Motor neuron (in vitro differentiated cells): ENCODE measurements at regions not wholly inside any gene's neighbourhood (a gene's known extent, or its start where the extent isn't known, plus 50 kb on each side); places are given as distances from the start of the nearest gene placed in this dataset.

ENCODE experiments used
- ATAC-seq, 8 experiments: fragments of 200-7000 bp; cut with Tn5 transposase; replicated peaks in 6 of 8; 2 replicates each; pipeline ENCODE4 v1.8.0; 2021; ENCODE audit warnings: mild to moderate bottlenecking in 8 of 8, moderate library complexity in 8 of 8
- H3K27ac ChIP-seq, 2 donors: fragments of 250-450 bp; sonication (Bioruptor Pico); 2 replicates each; pipeline ENCODE4 v1.9.0; 2021; ENCODE audit warnings: antibody characterized with exemption in 2 of 2, mild to moderate bottlenecking in 2 of 2, moderate library complexity in 1 of 2
- H3K4me1 ChIP-seq, 2 donors: fragments of 250-450 bp; sonication (Bioruptor Pico); replicated peaks in 1 of 2; 2 replicates each; pipeline ENCODE4 v1.6.1; 2021; ENCODE audit warnings: antibody characterized with exemption in 2 of 2, mild to moderate bottlenecking in 2 of 2, moderate library complexity in 1 of 2
- H3K4me3 ChIP-seq, 5 donors: fragments of 250-450 bp; sonication (Bioruptor Pico); 2 replicates each; pipeline ENCODE4 v1.9.0; 2021; ENCODE audit warnings: antibody characterized with exemption in 5 of 5, mild to moderate bottlenecking in 5 of 5, moderate library complexity in 4 of 5
- WGBS, 10 experiments: fragments of 450-650 bp; shearing (Covaris generic); methylation state at CpG; one replicate each; pipeline ENCODE4 v1.0.0; 2022; 5-methylcytosine and 5-hydroxymethylcytosine counted together
- in situ Hi-C, 9 experiments: fragments of 400-800 bp; cut with MboI; loops; one replicate each; pipeline ENCODE4 v1.15.0; 2021; ENCODE audit warnings: low sequenced_read_pairs in 9 of 9, low pct_unique_long_range_greater_than_20kb in 2 of 9; ENCODE audit not compliant: unreplicated experiment in 9 of 9

- Histone ChIP-seq H3K27ac (no peak overlapping the region), H3K4me1 (peaks cover 15 to 34% of the 10 kb centered on the region in 2 donors), H3K4me3 (no peak overlapping the region)
- WGBS, 10 experiments: 12 to 60% (median 35%) methylated on average over 2 to 14 of the region's 15 CpGs; no CpG with 5 or more reads in 1 of the 10 experiments
- ATAC-seq: peak in 7 of 8 experiments; percentile 28 to 83 (median 69)
- in situ Hi-C loops: no loop called here
These were observed 273.4 kb upstream of the TNRC6C start for GRCh38 chr17:77684803-77685798.

GRCh38 chr17:77685881-77686486 lies 272.5 kb upstream of the TNRC6C start:
- 12 to 100% (median 78%) methylated on average over 1 to 3 of the region's 3 CpGs for WGBS, 10 experiments

GRCh38 chr17:77686903-77687302 lies 271.6 kb upstream of the TNRC6C start:
- no peak for ATAC-seq
- H3K27ac ChIP-seq: no peak overlapping the region
- H3K4me3 ChIP-seq: no peak overlapping the region
- in situ Hi-C loops: no loop called here
- 68 to 100% (median 76%) methylated on average over 2 to 8 of the region's 8 CpGs; no CpG with 5 or more reads in 1 of the 10 experiments for WGBS, 10 experiments
- H3K4me1 ChIP-seq: peaks cover 28 to 47% of the 10 kb centered on the region in 2 donors

More at GRCh38 chr17:77685881-77686486, 272.5 kb upstream of the TNRC6C start:
- no peak overlapping the region for H3K4me3 ChIP-seq
- in situ Hi-C loops: no loop called here
- H3K4me1 ChIP-seq: peaks cover 24 to 41% of the 10 kb centered on the region in 2 donors
- H3K27ac ChIP-seq: no peak overlapping the region
- no peak for ATAC-seq

GRCh38 chr17:77687417-77687816 lies 271.1 kb upstream of the TNRC6C start:
- WGBS, 10 experiments: 47 to 100% (median 87%) methylated on average over 1 to 5 of the region's 6 CpGs; no CpG with 5 or more reads in 4 of the 10 experiments
- no peak for ATAC-seq
- H3K27ac ChIP-seq: no peak overlapping the region
- H3K4me3 ChIP-seq: no peak overlapping the region
- in situ Hi-C loops: no loop called here
- H3K4me1 ChIP-seq: peaks cover 28 to 47% of the 10 kb centered on the region in 2 donors

GRCh38 chr17:77687921-77688320 lies 270.6 kb upstream of the TNRC6C start:
- WGBS, 10 experiments: 72 to 96% (median 86%) methylated on average over 5 to 11 of the region's 16 CpGs; no CpG with 5 or more reads in 3 of the 10 experiments
- Histone ChIP-seq H3K27ac (no peak overlapping the region), H3K4me3 (no peak overlapping the region), H3K4me1 (peaks cover 28 to 47% of the 10 kb centered on the region in 2 donors)
- in situ Hi-C loops: no loop called here
- no peak for ATAC-seq

GRCh38 chr17:77688369-77688768 lies 270.1 kb upstream of the TNRC6C start:
- WGBS, 10 experiments: 20 to 50% methylated on average over 1 of the region's 4 CpGs; no CpG with 5 or more reads in 8 of the 10 experiments
- in situ Hi-C loops: no loop called here
- Histone ChIP-seq H3K27ac (no peak overlapping the region), H3K4me3 (no peak overlapping the region), H3K4me1 (peaks cover 28 to 47% of the 10 kb centered on the region in 2 donors)
- peak in 3 of 8 experiments; percentile 6 to 41 (median 34) for ATAC-seq

- WGBS, 10 experiments: 5 to 59% (median 23%) methylated on average over 6 to 17 of the region's 24 CpGs; no CpG with 5 or more reads in 2 of the 10 experiments
- H3K27ac ChIP-seq: peak overlapping the region; percentile 36 to 50
- peak; percentile 61 to 82 (median 76) for ATAC-seq
- in situ Hi-C loops: no loop called here
- H3K4me1 ChIP-seq: peaks cover 23 to 40% of the 10 kb centered on the region in 2 donors
- no peak overlapping the region for H3K4me3 ChIP-seq
These were observed 268.0 kb upstream of the TNRC6C start for GRCh38 chr17:77690271-77691161.

GRCh38 chr17:77691216-77692085 lies 267.1 kb upstream of the TNRC6C start:
- WGBS, 10 experiments: 48 to 100% (median 80%) methylated on average over 1 to 5 of the region's 21 CpGs; no CpG with 5 or more reads in 5 of the 10 experiments
- in situ Hi-C loops: no loop called here

GRCh38 chr17:77692571-77693161 lies 265.8 kb upstream of the TNRC6C start:
- Histone ChIP-seq H3K27ac (no peak overlapping the region), H3K4me3 (no peak overlapping the region), H3K4me1 (peaks cover 41 to 54% of the 10 kb centered on the region in 2 donors)
- 61 to 100% (median 72%) methylated on average over 1 to 7 of the region's 12 CpGs; no CpG with 5 or more reads in 2 of the 10 experiments for WGBS, 10 experiments
- in situ Hi-C loops: no loop called here
- peak in 3 of 8 experiments; percentile 2 to 54 (median 27) for ATAC-seq

More at GRCh38 chr17:77691216-77692085, 267.1 kb upstream of the TNRC6C start:
- H3K4me1 ChIP-seq: peaks cover 29 to 43% of the 10 kb centered on the region in 2 donors
- H3K27ac ChIP-seq: peak overlapping the region in 1 of 2 donors; percentile 36
- H3K4me3 ChIP-seq: no peak overlapping the region
- ATAC-seq: no peak

- Histone ChIP-seq H3K4me3 (no peak overlapping the region), H3K27ac (no peak overlapping the region), H3K4me1 (peaks cover 47 to 55% of the 10 kb centered on the region in 2 donors)
- in situ Hi-C loops: no loop called here
- ATAC-seq: no peak
- WGBS, 10 experiments: 63 to 100% (median 90%) methylated on average over 1 to 4 of the region's 9 CpGs; no CpG with 5 or more reads in 3 of the 10 experiments
These were observed 265.2 kb upstream of the TNRC6C start for GRCh38 chr17:77693301-77693700.

GRCh38 chr17:77693776-77694175 lies 264.7 kb upstream of the TNRC6C start:
- in situ Hi-C loops: no loop called here
- ATAC-seq: no peak
- H3K4me1 ChIP-seq: peaks cover 49 to 55% of the 10 kb centered on the region in 2 donors
- WGBS, 10 experiments: 50 to 92% (median 67%) methylated on average over 1 to 3 of the region's 7 CpGs; no CpG with 5 or more reads in 4 of the 10 experiments
- no peak overlapping the region for H3K27ac ChIP-seq
- no peak overlapping the region for H3K4me3 ChIP-seq
